Tibial artery (tissue), 4 donors: ENCODE measurements at regions not wholly inside any gene's neighbourhood (a gene's known extent, or its start where the extent isn't known, plus 50 kb on each side); places are given as distances from the start of the nearest gene placed in this dataset.

Experiments
- DNase-seq, 2 donors: peaks; one replicate each; pipeline ENCODE4 v3.0.0-alpha.2; 2019
- H3K27ac ChIP-seq, 2 donors: fragments of 200-600 bp; sonication (generic) in 1 of 2; 1 replicate in 1 of 2; 2 replicates in 1 of 2; pipeline ENCODE4 v1.5.1; 2018 to 2019; ENCODE audit warnings: mild to moderate bottlenecking in 1 of 2
- H3K27me3 ChIP-seq, 2 donors: fragments of 200-600 bp; sonication (generic) in 1 of 2; one replicate each; pipeline versions ENCODE4 v1.5.1 to v1.6.0; 2016 to 2019
- H3K36me3 ChIP-seq, 3 donors: fragments of 200-600 bp; sonication (generic) in 2 of 3; one replicate each; pipeline ENCODE4 v1.5.1; 2016 to 2019; ENCODE audit warnings: mild to moderate bottlenecking in 2 of 3
- H3K4me1 ChIP-seq, 4 donors: fragments of 200-600 bp; sonication (generic) in 2 of 4; 1 replicate in 3 of 4; 2 replicates in 1 of 4; pipeline ENCODE4 v1.5.1; 2016 to 2019
- H3K4me3 ChIP-seq, 2 donors: fragments of 200-600 bp; sonication (generic) in 1 of 2; 1 replicate in 1 of 2; 2 replicates in 1 of 2; pipeline ENCODE4 v1.5.1; 2018 to 2019; ENCODE audit warnings: mild to moderate bottlenecking in 2 of 2
- H3K9me3 ChIP-seq, 3 donors: fragments of 200-600 bp; sonication (generic) in 1 of 3; one replicate each; pipeline ENCODE4 v1.5.1; 2016 to 2019
- intact Hi-C: fragments of 100-400 bp; cut with DNase I; formaldehyde crosslinking; loops from one replicate; pipeline ENCODE4 v1.15.0; 2023; ENCODE audit warnings: low total_unique reads
- TF ChIP-seq, protein P1 (sequence below), 2 experiments: fragments of 200-600 bp in 1 of 2; fragments of 450-650 bp in 1 of 2; IDR thresholded peaks; one replicate each; pipeline ENCODE4 v1.5.1; 2017 to 2019; ENCODE audit warnings: antibody characterized with exemption in 2 of 2, mild to moderate bottlenecking in 1 of 2, moderate library complexity in 1 of 2

- H3K9me3 ChIP-seq: no peaks in the 10 kb centered on the region
- no peak for DNase-seq
- intact Hi-C loops: no loop called here
- no peaks in the 10 kb centered on the region for H3K27me3 ChIP-seq
- H3K27ac ChIP-seq: peak overlapping the region in 1 of 2 donors; percentile 41
- TF ChIP-seq, protein P1, sequence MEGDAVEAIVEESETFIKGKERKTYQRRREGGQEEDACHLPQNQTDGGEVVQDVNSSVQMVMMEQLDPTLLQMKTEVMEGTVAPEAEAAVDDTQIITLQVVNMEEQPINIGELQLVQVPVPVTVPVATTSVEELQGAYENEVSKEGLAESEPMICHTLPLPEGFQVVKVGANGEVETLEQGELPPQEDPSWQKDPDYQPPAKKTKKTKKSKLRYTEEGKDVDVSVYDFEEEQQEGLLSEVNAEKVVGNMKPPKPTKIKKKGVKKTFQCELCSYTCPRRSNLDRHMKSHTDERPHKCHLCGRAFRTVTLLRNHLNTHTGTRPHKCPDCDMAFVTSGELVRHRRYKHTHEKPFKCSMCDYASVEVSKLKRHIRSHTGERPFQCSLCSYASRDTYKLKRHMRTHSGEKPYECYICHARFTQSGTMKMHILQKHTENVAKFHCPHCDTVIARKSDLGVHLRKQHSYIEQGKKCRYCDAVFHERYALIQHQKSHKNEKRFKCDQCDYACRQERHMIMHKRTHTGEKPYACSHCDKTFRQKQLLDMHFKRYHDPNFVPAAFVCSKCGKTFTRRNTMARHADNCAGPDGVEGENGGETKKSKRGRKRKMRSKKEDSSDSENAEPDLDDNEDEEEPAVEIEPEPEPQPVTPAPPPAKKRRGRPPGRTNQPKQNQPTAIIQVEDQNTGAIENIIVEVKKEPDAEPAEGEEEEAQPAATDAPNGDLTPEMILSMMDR (IDR thresholded peaks at IDR 0.05): no peak
- no peaks in the 10 kb centered on the region for H3K36me3 ChIP-seq
- H3K4me1 ChIP-seq: peaks cover 0 to 32% (median 19%) of the 10 kb centered on the region in 4 donors
- no peak overlapping the region for H3K4me3 ChIP-seq
Observed at GRCh38 chr5:39519566-39520231, 94.9 kb upstream of the DAB2 start.

- DNase-seq: no peak
- Histone ChIP-seq H3K4me3 (no peak overlapping the region), H3K4me1 (peaks cover 0 to 32% (median 19%) of the 10 kb centered on the region in 4 donors), H3K36me3 (no peaks in the 10 kb centered on the region), H3K9me3 (no peaks in the 10 kb centered on the region), H3K27me3 (no peaks in the 10 kb centered on the region), H3K27ac (peak overlapping the region in 1 of 2 donors; percentile 41)
- TF ChIP-seq, protein P1 (IDR thresholded peaks at IDR 0.05): no peak
- intact Hi-C loops: no loop called here
Observed at GRCh38 chr5:39519079-39519478, 94.3 kb upstream of the DAB2 start.

DNA sequence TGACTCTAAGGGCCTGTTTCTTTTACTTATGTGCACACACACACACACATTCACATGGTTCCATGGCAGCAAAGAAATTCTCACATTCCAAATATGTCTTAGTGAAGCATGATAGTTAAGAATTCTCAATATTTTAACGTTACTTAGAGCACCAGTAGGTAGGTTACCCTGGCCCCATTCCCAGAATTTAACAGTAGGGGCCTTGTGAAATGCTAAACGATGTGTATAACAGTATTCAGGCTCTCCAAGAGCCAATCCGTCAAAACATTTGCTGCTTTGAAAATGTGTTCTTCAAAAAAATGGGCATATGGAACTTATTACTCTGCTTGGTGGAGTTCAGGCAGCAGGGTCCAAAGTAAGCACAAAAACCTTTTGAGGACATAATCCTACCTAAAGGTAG lies 93.7 kb upstream of the DAB2 start:
- Histone ChIP-seq H3K4me3 (no peak overlapping the region), H3K9me3 (no peaks in the 10 kb centered on the region), H3K27me3 (no peaks in the 10 kb centered on the region), H3K27ac (peak overlapping the region in 1 of 2 donors; percentile 7), H3K36me3 (no peaks in the 10 kb centered on the region), H3K4me1 (peaks cover 0 to 32% (median 19%) of the 10 kb centered on the region in 4 donors)
- DNase-seq: no peak
- intact Hi-C loops: no loop called here
- TF ChIP-seq, protein P1 (IDR thresholded peaks at IDR 0.05): no peak

DNA sequence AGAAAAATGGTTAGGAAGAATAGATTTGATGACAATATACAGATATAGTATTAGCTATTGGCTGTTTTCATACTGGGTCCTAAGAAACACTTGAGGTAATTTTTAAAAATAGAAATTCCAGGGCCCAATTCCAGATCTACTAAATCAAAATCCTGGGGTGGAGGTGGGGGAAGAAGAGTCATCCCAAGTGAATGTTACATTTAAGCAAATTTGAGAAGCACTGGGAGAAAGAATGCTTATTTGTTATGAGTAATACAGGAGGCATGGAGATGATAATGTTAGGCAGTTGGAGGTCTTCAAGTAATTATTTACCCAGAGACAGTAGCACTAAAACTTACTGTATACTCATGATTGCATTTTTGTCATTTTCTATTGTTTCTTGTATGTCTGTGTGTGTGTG lies 93.0 kb upstream of the DAB2 start:
- no peak overlapping the region for H3K27ac ChIP-seq
- DNase-seq: no peak
- intact Hi-C loops: no loop called here

GRCh38 chr5:39515881-39516280 lies 91.1 kb upstream of the DAB2 start:
- Histone ChIP-seq H3K9me3 (no peaks in the 10 kb centered on the region), H3K36me3 (no peaks in the 10 kb centered on the region), H3K4me1 (peaks cover 0 to 32% (median 19%) of the 10 kb centered on the region in 4 donors), H3K4me3 (no peak overlapping the region), H3K27me3 (no peaks in the 10 kb centered on the region), H3K27ac (no peak overlapping the region)
- intact Hi-C loops: no loop called here
- TF ChIP-seq, protein P1 (IDR thresholded peaks at IDR 0.05): no peak
- DNase-seq: no peak

More for the DNA sequence above, 93.0 kb upstream of the DAB2 start:
- TF ChIP-seq, protein P1 (IDR thresholded peaks at IDR 0.05): no peak
- Histone ChIP-seq H3K36me3 (no peaks in the 10 kb centered on the region), H3K27me3 (no peaks in the 10 kb centered on the region), H3K4me3 (no peak overlapping the region), H3K9me3 (no peaks in the 10 kb centered on the region), H3K4me1 (peaks cover 0 to 32% (median 19%) of the 10 kb centered on the region in 4 donors)
